Jurkat, Clone E6-1 (cell line): ENCODE measurements at regions not wholly inside any gene's neighbourhood (a gene's known extent, or its start where the extent isn't known, plus 50 kb on each side); places are given as distances from the start of the nearest gene placed in this dataset.
"Not testable (repeated sequence)": the region's sequence is repeated elsewhere in the genome, so short reads cannot be mapped to it uniquely, and the experiment has no call there.

Source experiments
- DNase-seq: peaks from one replicate; pipeline ENCODE4 v3.0.0-alpha.2; 2011; ENCODE audit warnings: low read depth, low spot score
- H3K4me3 ChIP-seq: 2 replicates; pipeline ENCODE4 v1.5.1; 2011; ENCODE audit warnings: mild to moderate bottlenecking, low read length, control low read depth, moderate library complexity

GRCh38 chr2:167764772-167765341, 482.5 kb downstream of the STK39 start:
- no peak for DNase-seq
- no peak overlapping the region for H3K4me3 ChIP-seq

GRCh38 chr2:167761465-167762136, 485.8 kb downstream of the STK39 start:
- no peak overlapping the region for H3K4me3 ChIP-seq
- no peak for DNase-seq

GRCh38 chr2:167759531-167759930, 487.9 kb downstream of the STK39 start:
- H3K4me3 ChIP-seq: no peak overlapping the region
- DNase-seq: no peak

GRCh38 chr2:167758292-167758691, 489.1 kb downstream of the STK39 start:
- no peak overlapping the region for H3K4me3 ChIP-seq
- DNase-seq: no peak

GRCh38 chr2:167756446-167756845, 490.9 kb downstream of the STK39 start:
- no peak overlapping the region for H3K4me3 ChIP-seq
- no peak for DNase-seq

- H3K4me3 ChIP-seq: no peak overlapping the region
- DNase-seq: no peak
Measured at GRCh38 chr2:167753142-167753541, 494.3 kb downstream of the STK39 start.

GRCh38 chr2:167752734-167753133, 494.7 kb downstream of the STK39 start:
- DNase-seq: peak; percentile 10
- no peak overlapping the region for H3K4me3 ChIP-seq

GRCh38 chr2:167750675-167751074, 496.7 kb downstream of the STK39 start:
- H3K4me3 ChIP-seq: no peak overlapping the region
- DNase-seq: no peak

GRCh38 chr2:167749660-167750059, 497.7 kb downstream of the STK39 start:
- no peak overlapping the region for H3K4me3 ChIP-seq
- no peak for DNase-seq

- DNase-seq: no peak
- H3K4me3 ChIP-seq: no peak overlapping the region
Measured at GRCh38 chr2:167749016-167749415, 498.4 kb downstream of the STK39 start.

- DNase-seq: no peak
Measured at GRCh38 chr2:167748536-167748935, 498.9 kb downstream of the STK39 start.

GRCh38 chr2:167745667-167746066, 501.7 kb downstream of the STK39 start:
- DNase-seq: no peak
- H3K4me3 ChIP-seq: no peak overlapping the region

More at GRCh38 chr2:167748536-167748935, 498.9 kb downstream of the STK39 start:
- H3K4me3 ChIP-seq: no peak overlapping the region

- DNase-seq, H3K4me3 ChIP-seq: not testable (repeated sequence)
Measured at GRCh38 chr2:167739921-167740320, 507.5 kb downstream of the STK39 start.

- no peak overlapping the region for H3K4me3 ChIP-seq
- no peak for DNase-seq
Measured at GRCh38 chr2:167733747-167734146, 513.6 kb downstream of the STK39 start.

- no peak for DNase-seq
- no peak overlapping the region for H3K4me3 ChIP-seq
Measured at GRCh38 chr2:167732326-167732725, 515.1 kb downstream of the STK39 start.

- H3K4me3 ChIP-seq: no peak overlapping the region
- no peak for DNase-seq
Measured at GRCh38 chr2:167729911-167730310, 517.5 kb downstream of the STK39 start.

GRCh38 chr2:167726788-167727187, 520.6 kb downstream of the STK39 start:
- DNase-seq: no peak
- H3K4me3 ChIP-seq: no peak overlapping the region

GRCh38 chr2:167721593-167721992, 525.8 kb downstream of the STK39 start:
- no peak overlapping the region for H3K4me3 ChIP-seq
- no peak for DNase-seq

GRCh38 chr2:167719410-167719809, 528.0 kb downstream of the STK39 start:
- no peak for DNase-seq
- no peak overlapping the region for H3K4me3 ChIP-seq

GRCh38 chr2:167718560-167718959, 528.8 kb downstream of the STK39 start:
- H3K4me3 ChIP-seq: no peak overlapping the region
- DNase-seq: no peak

GRCh38 chr2:167715932-167716331, 531.5 kb downstream of the STK39 start:
- H3K4me3 ChIP-seq: no peak overlapping the region
- DNase-seq: no peak
